ENCODE measurements at regions not wholly inside any gene's neighbourhood (a gene's known extent, or its start where the extent isn't known, plus 50 kb on each side); places are given as distances from the start of the nearest gene placed in this dataset.
"Not testable (repeated sequence)": the region's sequence is repeated elsewhere in the genome, so short reads cannot be mapped to it uniquely, and the experiment has no call there.

GRCh38 chr13:54390841-54391240, 1362.2 kb downstream of the OLFM4 start:
- no peak for TF ChIP-seq CTCF (IDR thresholded peaks at IDR 0.05; ENCODE audit: insufficient read depth, low read length, poor library complexity, severe bottlenecking)
- Histone ChIP-seq H3K27me3 (replicated peaks; ENCODE audit: control insufficient read depth, insufficient read depth, low read length) (no peaks in the 10 kb centered on the region), H3K36me3 (ENCODE audit: control insufficient read depth, insufficient read depth, low read length) (no peaks in the 10 kb centered on the region), H3K4me3 (replicated peaks; ENCODE audit: low read depth, low read length) (no peak overlapping the region)
- no peak for DNase-seq (ENCODE audit: extremely low read depth, insufficient read length)

GRCh38 chr13:54394085-54394700, 1365.6 kb downstream of the OLFM4 start:
- TF ChIP-seq CTCF (IDR thresholded peaks at IDR 0.05; ENCODE audit: insufficient read depth, low read length, poor library complexity, severe bottlenecking): no peak

GRCh38 chr13:54394908-54395307, 1366.3 kb downstream of the OLFM4 start:
- TF ChIP-seq CTCF (IDR thresholded peaks at IDR 0.05; ENCODE audit: insufficient read depth, low read length, poor library complexity, severe bottlenecking): no peak
- Histone ChIP-seq H3K36me3 (ENCODE audit: control insufficient read depth, insufficient read depth, low read length) (no peaks in the 10 kb centered on the region), H3K4me3 (replicated peaks; ENCODE audit: low read depth, low read length) (no peak overlapping the region), H3K27me3 (replicated peaks; ENCODE audit: control insufficient read depth, insufficient read depth, low read length) (no peaks in the 10 kb centered on the region)
- no peak for DNase-seq (ENCODE audit: extremely low read depth, insufficient read length)

More at GRCh38 chr13:54394085-54394700, 1365.6 kb downstream of the OLFM4 start:
- Histone ChIP-seq H3K36me3 (ENCODE audit: control insufficient read depth, insufficient read depth, low read length) (no peaks in the 10 kb centered on the region), H3K4me3 (replicated peaks; ENCODE audit: low read depth, low read length) (no peak overlapping the region), H3K27me3 (replicated peaks; ENCODE audit: control insufficient read depth, insufficient read depth, low read length) (no peaks in the 10 kb centered on the region)
- DNase-seq (ENCODE audit: extremely low read depth, insufficient read length): no peak

GRCh38 chr13:54402495-54402894, 1373.9 kb downstream of the OLFM4 start:
- Histone ChIP-seq H3K36me3 (ENCODE audit: control insufficient read depth, insufficient read depth, low read length) (no peaks in the 10 kb centered on the region), H3K27me3 (replicated peaks; ENCODE audit: control insufficient read depth, insufficient read depth, low read length) (no peaks in the 10 kb centered on the region), H3K4me3 (replicated peaks; ENCODE audit: low read depth, low read length) (no peak overlapping the region)
- no peak for DNase-seq (ENCODE audit: extremely low read depth, insufficient read length)
- no peak for TF ChIP-seq CTCF (IDR thresholded peaks at IDR 0.05; ENCODE audit: insufficient read depth, low read length, poor library complexity, severe bottlenecking)

GRCh38 chr13:54415753-54416366, 1387.2 kb downstream of the OLFM4 start:
- Histone ChIP-seq H3K4me3 (replicated peaks; ENCODE audit: low read depth, low read length) (no peak overlapping the region), H3K36me3 (ENCODE audit: control insufficient read depth, insufficient read depth, low read length) (no peaks in the 10 kb centered on the region), H3K27me3 (replicated peaks; ENCODE audit: control insufficient read depth, insufficient read depth, low read length) (no peaks in the 10 kb centered on the region)
- TF ChIP-seq CTCF (IDR thresholded peaks at IDR 0.05; ENCODE audit: insufficient read depth, low read length, poor library complexity, severe bottlenecking): no peak
- no peak for DNase-seq (ENCODE audit: extremely low read depth, insufficient read length)

GRCh38 chr13:54422946-54423345, 1394.3 kb downstream of the OLFM4 start:
- DNase-seq (ENCODE audit: extremely low read depth, insufficient read length); H3K36me3 ChIP-seq (ENCODE audit: control insufficient read depth, insufficient read depth, low read length); H3K4me3 ChIP-seq (replicated peaks; ENCODE audit: low read depth, low read length); H3K27me3 ChIP-seq (replicated peaks; ENCODE audit: control insufficient read depth, insufficient read depth, low read length): not testable (repeated sequence)

Measured in GM06990 (cell line).